8988T (cell line): ENCODE measurements at regions not wholly inside any gene's neighbourhood (a gene's known extent, or its start where the extent isn't known, plus 50 kb on each side); places are given as distances from the start of the nearest gene placed in this dataset.
A peak's percentile ranks its signal among the peaks of the same experiment; 100 is the strongest.
"Not testable (repeated sequence)": the region's sequence is repeated elsewhere in the genome, so short reads cannot be mapped to it uniquely, and the experiment has no call there.

Experiments used
- DNase-seq: peaks from one replicate; pipeline ENCODE4 v3.0.0; 2011

DNA sequence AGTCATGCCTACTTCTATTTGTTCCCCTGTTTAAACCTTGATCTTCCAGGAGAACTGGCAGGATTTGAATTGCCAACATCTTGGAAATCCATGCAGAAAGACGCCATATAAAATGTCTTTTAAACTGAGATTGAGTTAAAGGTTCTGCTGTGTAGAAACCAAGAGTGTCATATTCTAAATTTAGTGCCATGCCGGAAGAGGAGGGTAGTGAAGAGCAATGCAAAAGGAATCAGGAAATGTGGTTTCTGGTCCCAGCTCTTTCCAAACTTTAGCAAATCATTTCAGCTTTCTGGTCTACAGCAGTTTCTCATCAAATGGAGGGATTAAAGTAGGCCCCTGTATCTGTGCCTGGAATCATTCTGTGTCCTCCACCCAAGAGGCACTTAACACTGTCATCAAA is 85.7 kb downstream of the BTG1 start:
- DNase-seq = no peak

DNA sequence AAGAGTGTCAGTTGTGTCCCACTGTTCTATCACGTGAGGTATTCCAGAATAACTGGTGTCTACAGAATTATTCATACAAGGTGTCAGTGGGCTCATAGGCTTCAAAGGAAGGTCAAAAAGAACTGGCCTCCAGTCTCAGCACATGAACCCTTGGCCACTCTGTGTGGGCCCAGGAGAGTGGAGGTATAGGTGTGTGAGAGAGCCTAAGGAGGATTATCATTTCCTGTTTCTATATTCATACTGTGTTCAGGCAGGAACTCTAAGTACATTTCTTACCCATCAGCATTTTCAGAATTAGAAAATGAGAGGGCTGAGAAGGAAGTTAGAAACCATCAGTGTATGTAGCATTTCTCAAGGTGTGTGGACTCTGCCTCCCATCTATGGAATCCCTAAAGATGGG is 87.0 kb downstream of the BTG1 start:
- DNase-seq = no peak

DNA sequence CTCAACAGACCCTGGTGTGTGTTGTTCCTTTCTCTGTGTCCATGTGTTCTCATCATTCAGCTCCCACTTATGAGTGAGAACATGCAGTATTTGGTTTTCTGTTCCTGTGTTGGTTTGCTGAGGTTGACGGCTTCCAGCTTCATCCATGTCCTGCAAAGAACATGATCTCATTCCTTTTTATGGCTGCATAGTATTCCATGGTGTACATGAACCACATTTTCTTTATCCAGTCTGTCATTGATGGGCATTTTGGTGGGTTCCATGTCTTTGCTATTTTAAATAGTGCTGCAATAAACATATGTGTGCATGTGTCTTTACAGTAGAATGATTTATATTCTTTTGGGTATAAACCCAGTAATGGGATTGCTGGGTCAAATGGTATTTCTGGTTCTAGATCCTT is 88.9 kb downstream of the BTG1 start:
- DNase-seq = not testable (repeated sequence)

DNA sequence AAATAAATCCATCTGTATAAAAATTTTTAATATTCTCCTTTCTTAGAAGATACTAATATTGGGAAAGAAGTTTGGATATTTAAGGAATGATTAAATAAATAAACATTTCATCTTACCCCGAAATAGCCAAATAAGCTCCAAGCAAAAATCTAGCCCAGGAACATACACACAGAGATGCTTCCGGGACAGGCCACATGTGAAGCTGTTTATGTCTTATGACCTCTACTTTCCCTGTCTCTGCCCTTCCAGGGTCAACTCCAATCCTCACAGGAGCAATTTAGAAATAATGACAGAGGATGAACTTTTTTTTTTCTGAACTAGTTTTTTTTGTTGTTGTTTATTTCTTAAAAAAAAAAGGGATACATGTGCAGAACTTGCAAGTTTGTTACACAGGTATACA is 89.4 kb downstream of the BTG1 start:
- no peak for DNase-seq

DNA sequence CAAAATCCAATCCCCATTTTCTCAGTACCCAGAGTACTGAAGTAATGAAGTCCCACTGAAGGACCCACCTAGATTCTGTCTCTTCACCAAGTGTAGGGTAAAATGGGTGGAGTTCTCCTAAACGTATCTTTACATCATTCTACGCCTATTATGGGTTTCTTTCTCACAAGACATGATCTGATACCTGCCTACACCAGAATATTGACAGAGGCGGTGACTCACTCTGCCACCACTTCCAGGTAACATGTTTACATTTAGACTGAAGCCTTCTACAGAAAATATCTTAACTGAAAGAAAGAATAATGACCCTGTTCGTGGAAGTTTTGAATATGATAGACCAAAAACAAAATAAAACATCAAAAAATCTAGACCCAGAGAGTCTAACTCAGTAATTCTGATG is 89.8 kb downstream of the BTG1 start:
- no peak for DNase-seq

DNA sequence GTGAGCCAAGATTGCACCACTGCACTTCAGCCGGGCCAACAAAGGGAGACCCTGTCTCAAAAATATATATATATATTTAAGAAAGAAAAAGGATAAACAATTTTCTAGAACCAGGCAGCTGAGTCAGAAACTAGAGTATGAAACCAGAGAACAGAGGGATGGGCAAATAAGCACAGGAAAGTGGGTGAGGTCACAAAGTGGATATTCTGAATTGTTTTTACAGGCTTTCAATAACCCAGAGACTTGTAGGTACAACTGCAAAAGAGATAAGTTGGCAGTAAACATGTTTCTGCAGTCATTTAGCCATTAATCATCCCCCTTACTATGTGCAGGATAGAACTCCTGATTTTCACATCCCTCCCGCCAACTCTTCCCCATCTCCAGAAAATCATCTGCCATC is 94.2 kb downstream of the BTG1 start:
- no peak for DNase-seq

DNA sequence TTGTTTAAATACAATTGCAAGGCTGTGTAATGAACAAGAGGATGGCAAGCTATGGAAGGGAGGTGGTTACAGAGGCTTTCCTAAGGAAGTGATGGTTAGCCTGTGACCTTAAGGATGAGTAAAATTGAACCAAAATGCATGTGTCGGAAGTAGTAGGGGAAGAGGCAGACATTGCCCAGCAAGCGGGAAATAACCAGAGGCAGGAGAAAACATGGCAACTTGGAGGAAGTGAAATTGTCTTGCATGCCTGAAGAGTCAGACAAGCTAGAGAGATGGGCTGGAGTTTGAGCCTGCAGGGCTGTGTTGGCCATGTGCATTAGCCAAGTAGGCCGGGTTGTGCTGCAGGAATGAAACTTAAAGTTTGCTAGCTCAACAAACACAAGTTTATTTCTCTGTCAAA is 96.2 kb downstream of the BTG1 start:
- no peak for DNase-seq

DNA sequence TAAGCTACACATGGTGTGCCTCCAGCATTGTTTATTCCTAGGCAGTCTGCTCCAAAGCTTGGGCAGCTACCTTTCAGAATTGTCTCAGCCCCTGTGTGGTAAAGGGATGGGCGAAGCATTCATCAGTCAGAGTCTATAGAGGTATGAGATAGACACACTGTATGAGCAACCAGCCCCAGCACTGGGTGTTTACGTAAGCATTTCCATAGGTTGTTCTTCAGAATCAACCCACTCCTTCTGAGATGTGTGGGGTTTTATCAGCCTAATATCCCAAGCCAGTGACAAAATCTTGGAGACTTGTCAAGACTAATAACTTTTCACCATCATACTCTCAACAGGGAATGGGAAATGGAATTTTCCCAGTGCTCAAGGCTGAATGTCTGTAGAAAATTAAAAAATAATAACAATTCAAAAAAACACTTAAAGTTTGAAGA is 98.2 kb downstream of the BTG1 start:
- DNase-seq = no peak

DNA sequence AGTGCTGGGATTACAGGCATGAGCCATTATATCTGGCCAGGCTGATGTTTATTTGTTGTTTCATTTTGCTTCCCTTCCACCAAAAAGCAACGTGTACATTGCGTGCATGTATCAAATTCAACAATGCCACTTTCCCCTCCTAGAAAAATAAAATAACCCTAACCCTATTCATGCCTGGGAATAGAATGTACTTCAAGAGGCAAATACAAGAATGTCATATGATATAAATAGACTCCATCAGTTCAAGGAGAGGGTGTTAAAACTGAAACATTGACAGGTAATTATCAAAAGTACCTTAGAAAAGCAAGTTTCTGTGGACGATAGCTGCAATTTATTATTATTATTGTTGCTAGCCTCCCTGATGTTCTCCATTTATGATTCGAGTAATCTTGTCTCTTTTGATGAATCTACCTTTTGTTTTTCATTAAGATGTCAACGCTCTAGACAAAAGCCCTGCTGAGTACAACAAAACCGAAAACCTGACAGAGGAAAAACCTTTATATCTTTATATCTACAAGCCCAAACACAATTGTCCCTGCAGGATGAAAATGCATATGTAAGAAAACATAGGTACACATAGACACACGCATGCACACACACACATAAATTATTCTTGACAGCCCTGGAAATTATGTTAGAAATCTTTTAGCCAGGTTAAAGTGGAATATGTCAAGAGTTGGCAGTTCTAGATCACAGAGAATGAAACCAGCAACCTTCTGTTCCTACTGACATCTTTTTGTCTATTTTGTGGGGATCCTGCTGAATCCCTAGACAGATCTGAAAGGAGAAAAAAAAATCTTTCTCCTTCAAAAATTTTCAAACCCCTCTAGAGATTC is 98.9 kb downstream of the BTG1 start:
- no peak for DNase-seq

DNA sequence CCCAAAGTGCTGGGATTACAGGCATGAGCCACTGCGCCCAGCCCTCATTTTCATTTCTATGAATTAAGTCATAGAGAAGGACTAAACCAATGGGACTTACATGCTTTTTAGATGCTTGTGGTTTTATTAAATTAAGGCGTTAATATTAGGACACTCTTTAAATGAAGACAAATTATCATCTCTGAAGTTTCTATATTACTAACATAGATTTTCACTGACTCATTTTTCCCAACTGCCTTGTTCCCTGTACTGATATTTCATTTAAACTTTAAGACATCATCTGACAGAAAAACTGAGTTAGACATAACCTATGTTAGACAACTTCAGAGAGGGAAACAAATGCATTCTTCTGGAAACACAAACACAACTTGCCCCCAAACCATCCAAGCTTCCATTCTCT is 99.8 kb downstream of the BTG1 start:
- no peak for DNase-seq

DNA sequence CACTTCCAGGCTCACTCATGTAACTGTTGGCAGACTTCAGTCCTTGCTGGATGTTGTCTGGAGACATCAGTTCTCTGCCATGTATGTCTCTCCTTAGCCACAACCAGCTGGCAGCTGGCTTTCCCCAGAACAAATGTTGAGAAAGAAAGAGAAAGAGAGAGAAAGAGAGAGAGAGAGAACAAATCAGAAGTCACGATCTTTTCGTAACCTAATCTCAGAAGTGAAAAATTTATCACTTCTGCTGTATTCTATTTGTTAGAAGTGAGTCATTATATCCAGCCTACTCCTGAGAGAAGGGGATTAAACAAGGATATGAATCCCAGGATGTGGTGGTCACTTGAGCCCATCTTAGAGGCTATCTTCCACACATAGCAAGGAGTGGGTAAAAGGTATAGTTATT is 101.2 kb downstream of the BTG1 start:
- no peak for DNase-seq

DNA sequence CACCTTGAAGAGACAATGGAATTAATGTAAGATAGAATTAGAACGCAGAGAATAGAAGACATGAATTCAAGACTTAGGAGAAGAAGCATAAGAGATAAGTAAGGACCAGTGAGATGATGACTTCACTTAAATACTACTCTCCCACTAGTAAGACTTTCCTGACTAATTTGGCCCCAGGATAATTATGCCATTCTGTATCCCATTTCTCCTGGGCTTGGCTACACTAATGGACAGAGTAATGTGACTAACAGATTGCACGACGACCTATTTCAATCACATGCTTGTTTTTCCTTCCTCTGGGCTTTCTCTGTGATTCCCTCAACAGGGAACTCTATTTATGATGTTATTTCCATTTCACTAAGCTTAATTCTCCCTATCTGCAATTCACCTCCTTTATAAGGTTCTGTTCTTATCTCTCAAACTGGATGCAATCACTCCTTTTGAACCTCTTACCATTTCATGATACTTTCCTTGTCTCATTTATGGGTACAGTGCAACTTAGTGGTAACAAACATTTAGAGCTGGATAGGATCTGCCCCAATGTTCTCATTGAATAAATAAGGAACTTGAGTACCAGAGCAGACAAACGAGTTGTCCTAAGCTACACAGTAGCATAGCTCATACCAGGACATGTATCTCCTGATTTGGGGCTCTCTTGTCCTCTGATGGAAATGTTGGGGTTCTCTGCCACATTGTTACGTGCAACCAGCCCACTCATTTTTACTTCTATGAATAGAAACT is 102.7 kb downstream of the BTG1 start:
- DNase-seq = no peak

DNA sequence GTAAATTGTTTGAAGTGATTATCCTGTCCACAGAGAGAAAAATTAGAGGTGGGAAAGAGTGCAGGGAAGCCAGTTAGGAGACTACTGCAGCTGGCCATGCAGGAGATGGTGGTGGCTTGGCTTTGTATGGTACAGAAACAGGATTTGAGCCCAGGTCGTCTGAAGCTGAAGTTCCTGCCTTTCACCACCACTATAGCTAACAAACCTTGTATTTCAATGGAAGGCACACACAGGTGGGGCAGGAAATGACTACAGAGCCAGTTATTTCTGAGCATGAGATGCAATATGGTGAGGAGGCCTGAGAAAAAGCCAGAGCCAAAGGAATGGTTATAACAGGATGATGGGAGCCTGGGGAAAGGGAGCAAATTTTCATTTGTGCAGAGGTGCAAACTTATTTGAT is 103.9 kb downstream of the BTG1 start:
- DNase-seq = peak; percentile 13

DNA sequence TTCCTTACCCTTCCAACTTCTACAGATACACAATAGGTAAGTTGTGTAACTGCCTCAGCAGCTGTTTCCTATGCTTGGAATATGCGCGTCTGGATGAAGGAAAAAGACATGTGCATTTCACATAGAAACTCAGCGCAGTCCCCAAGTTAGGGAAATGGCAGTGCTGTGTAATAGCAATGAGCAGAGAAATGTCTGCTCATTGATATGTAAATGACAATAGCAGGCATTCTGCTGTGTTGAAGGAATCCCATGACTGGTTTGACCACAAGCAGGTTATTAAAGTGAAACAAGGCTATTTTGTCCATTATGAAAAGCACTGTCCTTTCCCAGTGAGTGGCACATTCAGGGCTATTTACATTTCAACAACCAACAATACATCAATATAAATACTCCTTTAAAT is 106.6 kb downstream of the BTG1 start:
- no peak for DNase-seq

DNA sequence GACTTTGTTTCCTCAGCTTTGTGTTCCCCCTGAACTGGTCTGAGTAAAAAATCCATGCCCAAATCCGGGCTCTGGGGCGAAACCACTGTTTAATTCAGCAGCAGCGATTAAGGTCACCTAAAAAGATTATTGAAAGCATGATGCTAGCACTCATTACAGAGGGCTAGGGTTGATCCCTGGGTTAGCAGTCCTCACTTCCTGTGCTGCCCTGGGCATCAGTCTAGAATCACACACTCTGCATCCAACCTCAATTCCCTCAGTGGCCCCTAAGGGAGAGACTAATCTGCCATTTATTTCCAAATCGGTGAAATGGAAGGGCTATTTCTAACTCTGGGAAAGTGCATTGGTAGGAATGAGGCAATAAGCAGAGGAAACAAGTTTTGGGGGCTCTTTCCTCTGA is 107.2 kb downstream of the BTG1 start:
- DNase-seq = no peak

DNA sequence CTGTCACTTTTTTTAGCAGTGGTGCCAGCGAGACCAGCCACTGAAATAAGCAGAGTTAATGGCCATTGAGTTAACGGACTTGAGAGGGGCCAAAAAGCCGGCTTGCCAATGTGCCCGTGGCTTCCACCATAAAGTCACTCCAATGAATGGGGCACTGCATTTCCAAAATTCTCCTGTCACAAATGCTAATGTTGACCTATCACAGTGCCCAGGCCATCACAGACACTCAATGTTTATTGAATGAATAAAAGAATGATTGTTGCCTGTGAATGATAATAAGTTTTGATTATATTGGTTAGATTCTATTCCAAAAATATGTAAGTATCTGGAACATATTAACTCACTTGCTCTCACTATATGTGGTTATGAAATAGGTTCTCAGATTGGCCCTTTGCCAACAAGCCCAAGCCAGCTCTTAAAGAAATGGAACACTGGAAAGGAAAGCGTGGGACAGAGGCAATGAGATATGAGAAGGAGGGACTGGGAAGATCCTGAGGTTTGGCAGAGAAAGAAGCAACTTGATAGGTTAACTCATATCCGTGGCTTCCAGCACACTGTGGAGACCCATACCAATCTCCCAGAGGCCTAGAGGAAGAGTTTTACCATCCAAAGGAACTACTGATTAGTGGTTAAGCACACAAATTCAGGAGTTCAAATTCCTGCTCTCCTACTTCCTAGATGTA is 108.7 kb downstream of the BTG1 start:
- no peak for DNase-seq

DNA sequence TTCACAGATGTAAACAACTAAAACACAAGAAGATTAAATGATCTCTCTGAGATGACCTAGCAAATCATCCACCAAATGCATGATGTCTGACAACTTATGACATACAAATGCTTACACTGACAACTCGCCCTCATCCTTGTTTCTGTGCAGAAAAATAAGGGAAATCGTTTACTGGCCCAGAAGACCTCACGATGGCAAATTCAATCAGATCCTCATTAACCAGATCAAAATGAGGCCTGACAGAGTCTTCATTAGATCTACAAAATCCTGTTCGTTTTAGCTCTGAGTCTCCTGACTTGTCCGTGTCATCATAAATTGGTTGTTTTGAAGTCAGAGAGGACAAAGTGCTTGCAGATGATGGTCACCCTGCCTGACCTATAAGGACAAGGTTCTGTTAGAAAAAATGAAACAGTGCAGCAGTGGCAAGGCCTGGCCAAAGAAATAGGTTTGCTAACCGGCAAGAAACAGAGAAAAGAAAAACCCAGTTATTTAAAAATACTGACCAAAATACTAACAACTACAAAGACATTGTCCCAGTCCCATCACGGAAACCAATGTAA is 109.5 kb downstream of the BTG1 start:
- no peak for DNase-seq

DNA sequence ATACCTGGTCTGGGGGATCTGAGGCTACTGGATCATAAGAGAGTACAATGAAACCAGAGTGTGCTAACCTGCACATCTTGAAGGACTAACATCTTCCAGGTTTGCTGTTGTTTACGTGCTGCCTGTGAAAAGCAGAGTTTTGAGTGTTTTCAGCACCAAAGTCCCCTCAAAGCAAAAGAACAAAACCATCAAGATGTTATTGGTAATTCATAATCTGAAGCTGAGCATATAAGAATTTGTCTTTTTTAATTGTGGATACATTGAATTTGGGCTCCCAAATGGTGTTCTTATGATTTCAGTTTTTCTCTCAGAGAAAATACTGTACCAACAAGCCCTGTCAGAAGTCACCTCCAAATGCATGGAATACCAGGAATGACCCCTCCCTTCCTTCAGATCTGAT is 110.2 kb downstream of the BTG1 start:
- no peak for DNase-seq

DNA sequence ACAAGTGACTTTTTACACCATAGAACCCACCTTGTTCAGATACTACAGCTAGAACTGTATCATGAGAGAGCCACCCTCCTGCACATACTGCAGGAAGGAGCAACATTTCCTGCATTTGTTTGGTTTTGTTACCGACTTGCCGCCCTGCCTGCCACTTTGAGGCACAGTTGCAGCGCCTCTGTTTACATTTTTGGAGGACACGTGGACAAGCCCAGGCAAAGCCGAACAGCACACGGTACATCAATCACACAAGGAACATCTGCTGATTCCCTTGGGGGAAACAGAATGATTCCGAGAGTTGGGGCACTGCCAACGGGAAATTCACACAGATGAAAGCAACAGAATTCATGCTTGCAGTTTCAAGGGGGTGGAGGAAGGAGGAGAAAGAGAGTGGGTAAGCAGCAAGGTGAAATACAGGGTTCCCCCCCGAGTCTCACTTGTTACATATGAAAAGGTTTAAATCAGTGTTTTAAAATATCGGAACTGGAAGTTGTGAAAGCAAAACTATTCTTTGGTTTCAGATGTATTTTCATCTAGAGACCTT is 110.7 kb downstream of the BTG1 start:
- DNase-seq = no peak

DNA sequence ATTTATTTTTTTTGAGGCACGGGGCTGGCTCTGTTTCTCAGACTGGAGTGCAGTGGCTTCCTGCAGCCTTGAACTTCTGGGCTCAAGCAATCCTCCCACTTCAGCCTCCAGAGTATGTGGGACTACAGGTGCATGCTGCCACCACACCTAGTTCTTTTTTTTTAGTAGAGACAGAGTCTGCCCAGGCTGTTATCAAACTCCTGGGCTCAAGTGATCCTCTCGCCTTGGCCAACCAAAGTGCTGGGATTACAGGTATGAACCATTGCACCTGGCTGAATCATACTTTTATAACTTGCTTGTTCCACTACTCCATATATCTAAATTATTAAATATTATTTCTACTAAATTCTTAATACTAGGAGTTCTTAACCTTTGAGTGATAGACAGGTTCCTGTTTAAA is 111.6 kb downstream of the BTG1 start:
- no peak for DNase-seq

DNA sequence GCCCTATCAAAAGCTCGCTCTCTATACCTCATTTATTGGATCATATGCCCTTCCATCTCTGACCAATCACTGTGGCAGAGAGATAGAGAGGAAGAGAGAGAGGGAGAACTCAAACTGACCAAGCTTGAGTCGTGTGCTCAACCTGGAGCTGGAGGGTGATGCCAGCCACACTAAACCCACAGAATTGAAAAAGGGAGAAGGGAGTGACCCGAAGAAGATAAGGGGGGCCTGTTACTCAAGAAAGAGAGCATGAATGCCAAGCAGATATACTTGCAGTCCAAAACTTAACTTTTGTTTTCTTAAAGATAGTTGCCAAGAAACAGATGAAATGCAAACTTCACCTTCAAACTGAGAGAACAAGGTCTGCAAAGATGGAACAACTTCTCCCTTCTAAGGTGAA is 112.7 kb downstream of the BTG1 start:
- no peak for DNase-seq

DNA sequence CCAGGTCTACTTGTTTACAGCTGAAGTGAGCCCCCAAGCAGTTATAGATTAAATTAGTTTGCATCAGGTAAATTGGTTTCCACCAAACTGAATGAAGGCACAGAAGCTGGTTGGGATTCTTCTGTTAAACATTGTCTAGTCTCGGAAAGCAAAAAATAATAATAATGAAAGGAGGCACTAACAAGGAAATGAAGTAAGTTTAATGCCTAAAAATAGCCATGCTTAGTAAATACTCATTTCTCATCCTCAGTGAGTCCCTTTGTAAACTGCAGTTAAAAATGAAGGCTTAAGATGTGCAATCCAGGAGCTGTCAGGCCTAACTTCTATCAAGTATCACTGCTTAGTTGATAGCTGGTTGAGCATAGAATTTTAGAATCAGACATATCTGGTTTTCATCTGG is 113.5 kb downstream of the BTG1 start:
- no peak for DNase-seq

DNA sequence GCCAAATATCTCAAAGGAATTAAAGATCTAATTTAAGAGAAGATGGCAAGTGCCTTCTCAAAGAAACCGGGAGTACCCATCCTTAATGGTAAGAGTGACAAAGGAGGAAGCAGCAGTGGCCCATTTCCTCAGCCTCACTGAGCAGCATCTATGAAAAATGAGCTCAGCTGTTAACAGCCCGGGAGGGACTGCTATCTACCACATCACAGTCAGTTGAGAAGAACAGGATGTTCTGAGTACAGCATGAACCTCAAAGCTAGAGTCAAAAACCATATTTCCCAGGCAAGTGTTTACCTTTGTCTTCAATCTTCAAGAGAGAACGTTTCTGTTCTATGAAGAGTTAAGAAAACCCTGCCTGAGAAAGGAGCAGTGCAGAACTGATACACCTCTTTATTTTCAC is 115.0 kb downstream of the BTG1 start:
- no peak for DNase-seq
